GM23338 (cell line): ENCODE measurements at regions not wholly inside any gene's neighbourhood (a gene's known extent, or its start where the extent isn't known, plus 50 kb on each side); places are given as distances from the start of the nearest gene placed in this dataset.

Experiments
- ATAC-seq: fragments of 200-7000 bp; cut with Tn5 transposase; 3 replicates; pipeline ENCODE4 v1.9.1; 2020
- DNase-seq: peaks from one replicate; pipeline ENCODE4 v3.0.0-alpha.2; 2015; ENCODE audit warnings: low spot score
- H2AFZ ChIP-seq: fragments of 200-600 bp; sonication (generic); 2 replicates; pipeline ENCODE4 v1.8.0; 2016; ENCODE audit warnings: antibody characterized with exemption, mild to moderate bottlenecking, moderate library complexity
- H3F3A ChIP-seq: fragments of 200-600 bp; sonication (generic); replicated peaks from 2 replicates; pipeline ENCODE4 v1.8.0; 2017; ENCODE audit warnings: antibody characterized with exemption, mixed run types, low read depth
- H3K27ac ChIP-seq: fragments of 200-600 bp; sonication (generic); 2 replicates; pipeline ENCODE4 v1.6.1; 2016; ENCODE audit warnings: low read depth
- H3K27me3 ChIP-seq: fragments of 200-600 bp; sonication (generic); 2 replicates; pipeline ENCODE4 v1.8.0; 2016; ENCODE audit warnings: mild to moderate bottlenecking, mixed run types, moderate library complexity; ENCODE audit not compliant: insufficient read depth
- H3K36me3 ChIP-seq: fragments of 200-600 bp; sonication (generic); 2 replicates; pipeline ENCODE4 v1.8.0; 2016; ENCODE audit warnings: mild to moderate bottlenecking; ENCODE audit not compliant: insufficient read depth
- H3K4me1 ChIP-seq: fragments of 200-600 bp; sonication (generic); 2 replicates; pipeline ENCODE4 v1.8.0; 2016; ENCODE audit warnings: mild to moderate bottlenecking, moderate library complexity; ENCODE audit not compliant: insufficient read depth
- H3K4me2 ChIP-seq: fragments of 200-600 bp; sonication (generic); 2 replicates; pipeline ENCODE4 v1.7.1; 2017; ENCODE audit warnings: mixed run types
- H3K4me3 ChIP-seq: fragments of 200-600 bp; sonication (generic); 2 replicates; pipeline ENCODE4 v1.6.1; 2016; ENCODE audit warnings: mixed run types
- H3K79me2 ChIP-seq: fragments of 200-600 bp; sonication (generic); replicated peaks from 2 replicates; pipeline ENCODE4 v1.8.0; 2017; ENCODE audit warnings: mild to moderate bottlenecking; ENCODE audit not compliant: insufficient read depth
- H3K9me2 ChIP-seq: fragments of 200-600 bp; sonication (generic); 2 replicates; pipeline ENCODE4 v1.8.0; 2017; ENCODE audit not compliant: insufficient read depth
- H4K20me1 ChIP-seq: fragments of 200-600 bp; sonication (generic); replicated peaks from 2 replicates; pipeline ENCODE4 v1.8.0; 2017; ENCODE audit warnings: mild to moderate bottlenecking; ENCODE audit not compliant: insufficient read depth
- H3K27ac Mint-ChIP-seq: 2 replicates; pipeline ENCODE4 v1.8.0; 2020; ENCODE audit warnings: inconsistent platforms, mild to moderate bottlenecking, moderate library complexity, mixed read lengths
- H3K27me3 Mint-ChIP-seq: 3 replicates; pipeline ENCODE4 v1.8.0; 2022; ENCODE audit warnings: low read depth, mild to moderate bottlenecking, moderate library complexity, mixed read lengths, inconsistent platforms; ENCODE audit not compliant: insufficient read depth, poor library complexity
- H3K36me3 Mint-ChIP-seq: 3 replicates; pipeline ENCODE4 v1.8.0; 2021; ENCODE audit warnings: low read depth, mild to moderate bottlenecking, inconsistent platforms, moderate library complexity, mixed read lengths
- H3K4me1 Mint-ChIP-seq: 3 replicates; pipeline ENCODE4 v1.8.0; 2020; ENCODE audit warnings: mild to moderate bottlenecking, inconsistent platforms, mixed read lengths
- H3K4me3 Mint-ChIP-seq: 3 replicates; pipeline ENCODE4 v1.8.0; 2021; ENCODE audit warnings: moderate library complexity, mild to moderate bottlenecking, inconsistent platforms, mixed read lengths
- H3K9me3 Mint-ChIP-seq: 3 replicates; pipeline ENCODE4 v1.8.0; 2020; ENCODE audit warnings: moderate library complexity, mild to moderate bottlenecking, inconsistent platforms, mixed read lengths
- CTCF ChIP-seq, 2 experiments: fragments of 200-600 bp in 1 of 2; sonication (generic) in 1 of 2; conservative IDR thresholded peaks; 2 replicates each; pipeline versions ENCODE4 v1.5.1 to v1.6.1; 2016 to 2017; ENCODE audit warnings: antibody characterized with exemption in 2 of 2, low read depth in 2 of 2, mild to moderate bottlenecking in 2 of 2, moderate library complexity in 1 of 2
- NANOG ChIP-seq: IDR thresholded peaks from 2 replicates; pipeline ENCODE4 v1.6.1; 2016; ENCODE audit warnings: antibody characterized with exemption, borderline replicate concordance
- STAT1 ChIP-seq: IDR thresholded peaks from one replicate; pipeline ENCODE4 v1.6.1; 2016; ENCODE audit warnings: antibody characterized with exemption; ENCODE audit not compliant: unreplicated experiment
- ZNF331 ChIP-seq: fragments of 250-450 bp; sonication (Bioruptor Pico); IDR thresholded peaks from 2 replicates; pipeline ENCODE4 v1.5.0; 2020; ENCODE audit warnings: low read depth, mild to moderate bottlenecking, moderate library complexity
- TF ChIP-seq, protein P1 (sequence below): fragments of 250-450 bp; sonication (Bioruptor Pico); IDR thresholded peaks from 2 replicates; pipeline ENCODE4 v1.5.0; 2020; ENCODE audit warnings: mild to moderate bottlenecking, moderate library complexity

GRCh38 chr14:31950764-31951637 is 126.1 kb upstream of the ARHGAP5 start (continued):
- TF ChIP-seq, protein P1, sequence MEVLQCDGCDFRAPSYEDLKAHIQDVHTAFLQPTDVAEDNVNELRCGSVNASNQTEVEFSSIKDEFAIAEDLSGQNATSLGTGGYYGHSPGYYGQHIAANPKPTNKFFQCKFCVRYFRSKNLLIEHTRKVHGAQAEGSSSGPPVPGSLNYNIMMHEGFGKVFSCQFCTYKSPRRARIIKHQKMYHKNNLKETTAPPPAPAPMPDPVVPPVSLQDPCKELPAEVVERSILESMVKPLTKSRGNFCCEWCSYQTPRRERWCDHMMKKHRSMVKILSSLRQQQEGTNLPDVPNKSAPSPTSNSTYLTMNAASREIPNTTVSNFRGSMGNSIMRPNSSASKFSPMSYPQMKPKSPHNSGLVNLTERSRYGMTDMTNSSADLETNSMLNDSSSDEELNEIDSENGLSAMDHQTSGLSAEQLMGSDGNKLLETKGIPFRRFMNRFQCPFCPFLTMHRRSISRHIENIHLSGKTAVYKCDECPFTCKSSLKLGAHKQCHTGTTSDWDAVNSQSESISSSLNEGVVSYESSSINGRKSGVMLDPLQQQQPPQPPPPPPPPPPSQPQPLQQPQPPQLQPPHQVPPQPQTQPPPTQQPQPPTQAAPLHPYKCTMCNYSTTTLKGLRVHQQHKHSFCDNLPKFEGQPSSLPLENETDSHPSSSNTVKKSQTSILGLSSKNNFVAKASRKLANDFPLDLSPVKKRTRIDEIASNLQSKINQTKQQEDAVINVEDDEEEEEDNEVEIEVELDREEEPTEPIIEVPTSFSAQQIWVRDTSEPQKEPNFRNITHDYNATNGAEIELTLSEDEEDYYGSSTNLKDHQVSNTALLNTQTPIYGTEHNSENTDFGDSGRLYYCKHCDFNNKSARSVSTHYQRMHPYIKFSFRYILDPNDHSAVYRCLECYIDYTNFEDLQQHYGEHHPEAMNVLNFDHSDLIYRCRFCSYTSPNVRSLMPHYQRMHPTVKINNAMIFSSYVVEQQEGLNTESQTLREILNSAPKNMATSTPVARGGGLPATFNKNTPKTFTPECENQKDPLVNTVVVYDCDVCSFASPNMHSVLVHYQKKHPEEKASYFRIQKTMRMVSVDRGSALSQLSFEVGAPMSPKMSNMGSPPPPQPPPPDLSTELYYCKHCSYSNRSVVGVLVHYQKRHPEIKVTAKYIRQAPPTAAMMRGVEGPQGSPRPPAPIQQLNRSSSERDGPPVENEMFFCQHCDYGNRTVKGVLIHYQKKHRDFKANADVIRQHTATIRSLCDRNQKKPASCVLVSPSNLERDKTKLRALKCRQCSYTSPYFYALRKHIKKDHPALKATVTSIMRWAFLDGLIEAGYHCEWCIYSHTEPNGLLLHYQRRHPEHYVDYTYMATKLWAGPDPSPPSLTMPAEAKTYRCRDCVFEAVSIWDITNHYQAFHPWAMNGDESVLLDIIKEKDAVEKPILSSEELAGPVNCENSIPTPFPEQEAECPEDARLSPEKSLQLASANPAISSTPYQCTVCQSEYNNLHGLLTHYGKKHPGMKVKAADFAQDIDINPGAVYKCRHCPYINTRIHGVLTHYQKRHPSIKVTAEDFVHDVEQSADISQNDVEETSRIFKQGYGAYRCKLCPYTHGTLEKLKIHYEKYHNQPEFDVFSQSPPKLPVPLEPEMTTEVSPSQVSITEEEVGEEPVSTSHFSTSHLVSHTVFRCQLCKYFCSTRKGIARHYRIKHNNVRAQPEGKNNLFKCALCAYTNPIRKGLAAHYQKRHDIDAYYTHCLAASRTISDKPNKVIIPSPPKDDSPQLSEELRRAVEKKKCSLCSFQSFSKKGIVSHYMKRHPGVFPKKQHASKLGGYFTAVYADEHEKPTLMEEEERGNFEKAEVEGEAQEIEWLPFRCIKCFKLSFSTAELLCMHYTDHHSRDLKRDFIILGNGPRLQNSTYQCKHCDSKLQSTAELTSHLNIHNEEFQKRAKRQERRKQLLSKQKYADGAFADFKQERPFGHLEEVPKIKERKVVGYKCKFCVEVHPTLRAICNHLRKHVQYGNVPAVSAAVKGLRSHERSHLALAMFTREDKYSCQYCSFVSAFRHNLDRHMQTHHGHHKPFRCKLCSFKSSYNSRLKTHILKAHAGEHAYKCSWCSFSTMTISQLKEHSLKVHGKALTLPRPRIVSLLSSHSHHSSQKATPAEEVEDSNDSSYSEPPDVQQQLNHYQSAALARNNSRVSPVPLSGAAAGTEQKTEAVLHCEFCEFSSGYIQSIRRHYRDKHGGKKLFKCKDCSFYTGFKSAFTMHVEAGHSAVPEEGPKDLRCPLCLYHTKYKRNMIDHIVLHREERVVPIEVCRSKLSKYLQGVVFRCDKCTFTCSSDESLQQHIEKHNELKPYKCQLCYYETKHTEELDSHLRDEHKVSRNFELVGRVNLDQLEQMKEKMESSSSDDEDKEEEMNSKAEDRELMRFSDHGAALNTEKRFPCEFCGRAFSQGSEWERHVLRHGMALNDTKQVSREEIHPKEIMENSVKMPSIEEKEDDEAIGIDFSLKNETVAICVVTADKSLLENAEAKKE (CRISPR knock-in tag), result no peak
- no peak for TF ChIP-seq STAT1
- TF ChIP-seq CTCF (conservative IDR thresholded peaks at IDR 0.05; ENCODE audit: low read depth in 2 of 2), result no peak
- no peak for TF ChIP-seq ZNF331

DNA sequence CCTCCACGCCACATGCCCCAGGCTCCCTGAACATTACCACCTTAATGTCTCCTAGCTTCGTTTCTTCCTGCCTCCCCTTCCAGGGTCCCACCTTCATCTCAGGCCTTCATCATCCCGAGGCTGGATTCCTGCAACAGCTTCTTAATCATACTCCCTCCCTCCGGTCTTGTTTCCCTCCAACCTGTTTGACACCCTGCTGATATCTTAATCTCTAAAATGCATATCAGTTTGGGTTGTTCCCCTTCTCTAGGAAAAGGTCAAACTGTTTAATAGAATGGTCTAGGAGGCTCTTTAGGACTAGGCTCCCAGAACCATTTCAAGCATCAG is 125.5 kb upstream of the ARHGAP5 start:
- Histone ChIP-seq H3F3A (no peaks in the 10 kb centered on the region), H3K9me2 (no peaks in the 10 kb centered on the region), H3K4me3 (no peak overlapping the region), H3K4me1 (peaks cover 13% of the 10 kb centered on the region), H3K79me2 (no peaks in the 10 kb centered on the region), H3K27ac (no peak overlapping the region), H3K27me3 (no peaks in the 10 kb centered on the region), H3K4me2 (no peak overlapping the region), H2AFZ (peak overlapping the region; percentile 95), H4K20me1 (no peaks in the 10 kb centered on the region), H3K36me3 (no peaks in the 10 kb centered on the region; the same call in 1 of the 2 replicates)
- no peak overlapping the region for H3K4me3 Mint-ChIP-seq
- ATAC-seq (no peak), DNase-seq (no peak)
- H3K36me3 Mint-ChIP-seq, result peaks cover 4% of the 10 kb centered on the region; the same call in 1 of the 3 replicates
- no peak overlapping the region for H3K27ac Mint-ChIP-seq
- peaks cover 7% of the 10 kb centered on the region for H3K9me3 Mint-ChIP-seq
- peaks cover 20% of the 10 kb centered on the region for H3K4me1 Mint-ChIP-seq
- H3K27me3 Mint-ChIP-seq, result peaks cover 7% of the 10 kb centered on the region
- TF ChIP-seq NANOG, result no peak
- TF ChIP-seq, protein P1 (CRISPR knock-in tag), result no peak
